ENCODE measurements at regions not wholly inside any gene's neighbourhood (a gene's known extent, or its start where the extent isn't known, plus 50 kb on each side); places are given as distances from the start of the nearest gene placed in this dataset.

GRCh38 chr16:85995541-85996423, 96.8 kb downstream of the IRF8 start:
- POLR2A ChIA-PET, result no interaction called here
- H3K9me3 ChIP-seq, result no peaks in the 10 kb centered on the region
- CTCF ChIA-PET, result interaction anchor here (5.0 to 22.7 kb wide), 3 partner anchors 8 to 177 kb away, joined by 22 to 345 read pairs (median 26); no protein-coding TSS in a partner anchor
- WGBS (ENCODE audit: missing lambda C conversion rate), result 48% methylated on average over 26 of the region's 27 CpGs
- no peak overlapping the region for H3K4me2 ChIP-seq
- H3K4me3 ChIP-seq, result no peak overlapping the region
- DNase-seq (ENCODE audit: low read depth in 1 of 2, low spot score in 1 of 2) (no peak), FAIRE-seq (no peak), ATAC-seq (no peak)
- no peak overlapping the region for H3K27ac ChIP-seq
- no peaks in the 10 kb centered on the region for H3K4me1 ChIP-seq
- no peak for TF ChIP-seq RNF2 (IDR thresholded peaks at IDR 0.05; ENCODE audit: borderline replicate concordance, low read depth)
- no peak for TF ChIP-seq ZNF302 (CRISPR knock-in tag; IDR thresholded peaks at IDR 0.05)
- TF ChIP-seq GATA3 (IDR thresholded peaks at IDR 0.05; ENCODE audit: borderline replicate concordance), result no peak
- TF ChIP-seq POLR2A (IDR thresholded peaks at IDR 0.05; ENCODE audit: low read length), result no peak

GRCh38 chr16:85996843-85997242, 97.9 kb downstream of the IRF8 start:
- POLR2A ChIA-PET, result interaction anchor here (0.6 kb wide), 1 partner anchor 385 kb away, joined by 3 read pairs; no protein-coding TSS in a partner anchor
- Histone ChIP-seq H3K4me3 (no peak overlapping the region), H3K4me2 (no peak overlapping the region), H3K9me3 (no peaks in the 10 kb centered on the region), H3K27ac (no peak overlapping the region), H3K4me1 (no peaks in the 10 kb centered on the region)
- DNase-seq (ENCODE audit: low read depth in 1 of 2, low spot score in 1 of 2), result no peak
- no peak for ATAC-seq
- 19% methylated on average over 7 of the region's 10 CpGs for WGBS (ENCODE audit: missing lambda C conversion rate)
- no peak for FAIRE-seq
- TF ChIP-seq ESRRA (IDR thresholded peaks at IDR 0.05; ENCODE audit: borderline replicate concordance, low read length) (no peak), HMGXB4 (CRISPR knock-in tag; IDR thresholded peaks at IDR 0.05; ENCODE audit: borderline replicate concordance) (no peak), PBX3 (IDR thresholded peaks at IDR 0.05) (no peak), FOSL2 (IDR thresholded peaks at IDR 0.05) (no peak), FOSL2 (CRISPR knock-in tag; IDR thresholded peaks at IDR 0.05) (no peak), NPAS2 (CRISPR knock-in tag; IDR thresholded peaks at IDR 0.05; ENCODE audit: borderline replicate concordance) (no peak)
- CTCF ChIA-PET, result interaction anchor here (5.0 to 22.7 kb wide), 3 partner anchors 9 to 178 kb away, joined by 22 to 345 read pairs (median 26); no protein-coding TSS in a partner anchor

GRCh38 chr16:85998171-85998867, 99.4 kb downstream of the IRF8 start:
- TF ChIP-seq REST (IDR thresholded peaks at IDR 0.05), result no peak
- no peak for TF ChIP-seq SMC3 (IDR thresholded peaks at IDR 0.05)
- no peak for TF ChIP-seq RNF2 (IDR thresholded peaks at IDR 0.05; ENCODE audit: borderline replicate concordance, low read depth)
- no peak for TF ChIP-seq NPAS2 (CRISPR knock-in tag; IDR thresholded peaks at IDR 0.05; ENCODE audit: borderline replicate concordance)
- 58% methylated on average over 8 of the region's 9 CpGs for WGBS (ENCODE audit: missing lambda C conversion rate)

More at GRCh38 chr16:85998171-85998867, 99.4 kb downstream of the IRF8 start:
- H3K4me3 ChIP-seq, result no peak overlapping the region
- H3K4me2 ChIP-seq, result no peak overlapping the region
- no peaks in the 10 kb centered on the region for H3K4me1 ChIP-seq
- CTCF ChIA-PET, result interaction anchor here (0.9 to 22.7 kb wide), 4 partner anchors 11 to 179 kb away, joined by 4 to 345 read pairs (median 24); no protein-coding TSS in a partner anchor
- FAIRE-seq, result no peak
- POLR2A ChIA-PET, result no interaction called here
- no peak overlapping the region for H3K27ac ChIP-seq
- DNase-seq (ENCODE audit: low read depth in 1 of 2, low spot score in 1 of 2), result no peak
- no peak for ATAC-seq
- H3K9me3 ChIP-seq, result no peaks in the 10 kb centered on the region

Measured in A549 (cell line).